Gastrocnemius medialis (tissue), 4 donors: ENCODE measurements at regions not wholly inside any gene's neighbourhood (a gene's known extent, or its start where the extent isn't known, plus 50 kb on each side); places are given as distances from the start of the nearest gene placed in this dataset.

Experiments
- CTCF ChIP-seq, 5 experiments: fragments of 450-650 bp in 3 of 5; fragments of 200-600 bp in 2 of 5; sonication (generic) in 2 of 5; IDR thresholded peaks in 4 of 5; conservative IDR thresholded peaks in 1 of 5; 1 replicate in 4 of 5; 2 replicates in 1 of 5; pipeline ENCODE4 v1.5.1; 2016 to 2019; ENCODE audit warnings: antibody characterized with exemption in 5 of 5, mild to moderate bottlenecking in 3 of 5, moderate library complexity in 3 of 5
- POLR2A ChIP-seq, 2 donors: fragments of 450-650 bp; IDR thresholded peaks; one replicate each; pipeline ENCODE4 v1.6.1; 2017; ENCODE audit warnings: antibody characterized with exemption in 2 of 2, mild to moderate bottlenecking in 2 of 2, moderate library complexity in 2 of 2

GRCh38 chr18:72652990-72653593, 109.0 kb upstream of the CBLN2 start:
- TF ChIP-seq CTCF (IDR thresholded peaks at IDR 0.05 in 4 of 5, conservative IDR thresholded peaks at IDR 0.05 in 1 of 5): no peak
- TF ChIP-seq POLR2A (IDR thresholded peaks at IDR 0.05): no peak
